GM23338 (cell line): ENCODE measurements at regions not wholly inside any gene's neighbourhood (a gene's known extent, or its start where the extent isn't known, plus 50 kb on each side); places are given as distances from the start of the nearest gene placed in this dataset.

Experiments
- ATAC-seq: fragments of 200-7000 bp; cut with Tn5 transposase; 3 replicates; pipeline ENCODE4 v1.9.1; 2020
- DNase-seq: peaks from one replicate; pipeline ENCODE4 v3.0.0-alpha.2; 2015; ENCODE audit warnings: low spot score
- H2AFZ ChIP-seq: fragments of 200-600 bp; sonication (generic); 2 replicates; pipeline ENCODE4 v1.8.0; 2016; ENCODE audit warnings: antibody characterized with exemption, mild to moderate bottlenecking, moderate library complexity
- H3F3A ChIP-seq: fragments of 200-600 bp; sonication (generic); replicated peaks from 2 replicates; pipeline ENCODE4 v1.8.0; 2017; ENCODE audit warnings: antibody characterized with exemption, mixed run types, low read depth
- H3K27ac ChIP-seq: fragments of 200-600 bp; sonication (generic); 2 replicates; pipeline ENCODE4 v1.6.1; 2016; ENCODE audit warnings: low read depth
- H3K27me3 ChIP-seq: fragments of 200-600 bp; sonication (generic); 2 replicates; pipeline ENCODE4 v1.8.0; 2016; ENCODE audit warnings: mild to moderate bottlenecking, mixed run types, moderate library complexity; ENCODE audit not compliant: insufficient read depth
- H3K36me3 ChIP-seq: fragments of 200-600 bp; sonication (generic); 2 replicates; pipeline ENCODE4 v1.8.0; 2016; ENCODE audit warnings: mild to moderate bottlenecking; ENCODE audit not compliant: insufficient read depth
- H3K4me1 ChIP-seq: fragments of 200-600 bp; sonication (generic); 2 replicates; pipeline ENCODE4 v1.8.0; 2016; ENCODE audit warnings: mild to moderate bottlenecking, moderate library complexity; ENCODE audit not compliant: insufficient read depth
- H3K4me2 ChIP-seq: fragments of 200-600 bp; sonication (generic); 2 replicates; pipeline ENCODE4 v1.7.1; 2017; ENCODE audit warnings: mixed run types
- H3K4me3 ChIP-seq: fragments of 200-600 bp; sonication (generic); 2 replicates; pipeline ENCODE4 v1.6.1; 2016; ENCODE audit warnings: mixed run types
- H3K79me2 ChIP-seq: fragments of 200-600 bp; sonication (generic); replicated peaks from 2 replicates; pipeline ENCODE4 v1.8.0; 2017; ENCODE audit warnings: mild to moderate bottlenecking; ENCODE audit not compliant: insufficient read depth
- H3K9me2 ChIP-seq: fragments of 200-600 bp; sonication (generic); 2 replicates; pipeline ENCODE4 v1.8.0; 2017; ENCODE audit not compliant: insufficient read depth
- H4K20me1 ChIP-seq: fragments of 200-600 bp; sonication (generic); replicated peaks from 2 replicates; pipeline ENCODE4 v1.8.0; 2017; ENCODE audit warnings: mild to moderate bottlenecking; ENCODE audit not compliant: insufficient read depth
- H3K27ac Mint-ChIP-seq: 2 replicates; pipeline ENCODE4 v1.8.0; 2020; ENCODE audit warnings: inconsistent platforms, mild to moderate bottlenecking, moderate library complexity, mixed read lengths
- H3K27me3 Mint-ChIP-seq: 3 replicates; pipeline ENCODE4 v1.8.0; 2022; ENCODE audit warnings: low read depth, mild to moderate bottlenecking, moderate library complexity, mixed read lengths, inconsistent platforms; ENCODE audit not compliant: insufficient read depth, poor library complexity
- H3K36me3 Mint-ChIP-seq: 3 replicates; pipeline ENCODE4 v1.8.0; 2021; ENCODE audit warnings: low read depth, mild to moderate bottlenecking, inconsistent platforms, moderate library complexity, mixed read lengths
- H3K4me1 Mint-ChIP-seq: 3 replicates; pipeline ENCODE4 v1.8.0; 2020; ENCODE audit warnings: mild to moderate bottlenecking, inconsistent platforms, mixed read lengths
- H3K4me3 Mint-ChIP-seq: 3 replicates; pipeline ENCODE4 v1.8.0; 2021; ENCODE audit warnings: moderate library complexity, mild to moderate bottlenecking, inconsistent platforms, mixed read lengths
- H3K9me3 Mint-ChIP-seq: 3 replicates; pipeline ENCODE4 v1.8.0; 2020; ENCODE audit warnings: moderate library complexity, mild to moderate bottlenecking, inconsistent platforms, mixed read lengths
- CREB1 ChIP-seq: fragments of 250-450 bp; sonication (Bioruptor Pico); IDR thresholded peaks from 2 replicates; pipeline ENCODE4 v1.5.0; 2020; ENCODE audit warnings: low read depth, mild to moderate bottlenecking, moderate library complexity
- CTCF ChIP-seq, 2 experiments: fragments of 200-600 bp in 1 of 2; sonication (generic) in 1 of 2; conservative IDR thresholded peaks; 2 replicates each; pipeline versions ENCODE4 v1.5.1 to v1.6.1; 2016 to 2017; ENCODE audit warnings: antibody characterized with exemption in 2 of 2, low read depth in 2 of 2, mild to moderate bottlenecking in 2 of 2, moderate library complexity in 1 of 2
- ETS1 ChIP-seq: IDR thresholded peaks from 2 replicates; pipeline ENCODE4 v1.6.1; 2016; ENCODE audit warnings: antibody characterized with exemption
- EZH2 ChIP-seq: fragments of 200-600 bp; sonication (generic); IDR thresholded peaks from one replicate; pipeline ENCODE4 v1.8.0; 2017; ENCODE audit warnings: antibody characterized with exemption, mild to moderate bottlenecking, low read depth; ENCODE audit not compliant: unreplicated experiment
- EZH2phosphoT487 ChIP-seq: fragments of 200-600 bp; sonication (generic); IDR thresholded peaks from one replicate; pipeline ENCODE4 v1.8.1; 2018; ENCODE audit warnings: antibody characterized with exemption; ENCODE audit not compliant: unreplicated experiment
- JUNB ChIP-seq: IDR thresholded peaks from one replicate; pipeline ENCODE4 v1.6.1; 2016; ENCODE audit warnings: antibody characterized with exemption; ENCODE audit not compliant: unreplicated experiment
- NANOG ChIP-seq: IDR thresholded peaks from 2 replicates; pipeline ENCODE4 v1.6.1; 2016; ENCODE audit warnings: antibody characterized with exemption, borderline replicate concordance
- POLR2AphosphoS5 ChIP-seq: IDR thresholded peaks from 2 replicates; pipeline ENCODE4 v1.6.1; 2016; ENCODE audit warnings: antibody characterized with exemption, low read depth
- REST ChIP-seq: IDR thresholded peaks from one replicate; pipeline ENCODE4 v1.6.1; 2018; ENCODE audit warnings: antibody characterized with exemption; ENCODE audit not compliant: unreplicated experiment
- STAT1 ChIP-seq: IDR thresholded peaks from one replicate; pipeline ENCODE4 v1.6.1; 2016; ENCODE audit warnings: antibody characterized with exemption; ENCODE audit not compliant: unreplicated experiment
- ZNF114 ChIP-seq: fragments of 250-450 bp; sonication (Bioruptor Pico); IDR thresholded peaks from 2 replicates; pipeline ENCODE4 v1.5.0; 2020; ENCODE audit warnings: mild to moderate bottlenecking, moderate library complexity
- ZNF331 ChIP-seq: fragments of 250-450 bp; sonication (Bioruptor Pico); IDR thresholded peaks from 2 replicates; pipeline ENCODE4 v1.5.0; 2020; ENCODE audit warnings: low read depth, mild to moderate bottlenecking, moderate library complexity
- ZNF462 ChIP-seq: fragments of 250-450 bp; sonication (Bioruptor Pico); IDR thresholded peaks from 2 replicates; pipeline ENCODE4 v1.5.0; 2020; ENCODE audit warnings: mild to moderate bottlenecking, moderate library complexity

GRCh38 chr3:105166893-105167292 is 199.8 kb upstream of the ALCAM start:
- no peaks in the 10 kb centered on the region for H3K36me3 Mint-ChIP-seq

More at GRCh38 chr3:105166893-105167292, 199.8 kb upstream of the ALCAM start:
- TF ChIP-seq EZH2phosphoT487 (no peak), ZNF114 (CRISPR knock-in tag) (no peak), CREB1 (CRISPR knock-in tag) (no peak), REST (no peak), POLR2AphosphoS5 (no peak), ZNF331 (CRISPR knock-in tag) (no peak), ETS1 (no peak), JUNB (no peak), ZNF462 (CRISPR knock-in tag) (no peak), EZH2 (no peak), STAT1 (no peak), NANOG (no peak), CTCF (conservative IDR thresholded peaks at IDR 0.05; ENCODE audit: low read depth in 2 of 2) (no peak)
- Histone ChIP-seq H3K36me3 (no peaks in the 10 kb centered on the region), H3K4me1 (no peaks in the 10 kb centered on the region), H3K4me2 (no peak overlapping the region), H4K20me1 (no peaks in the 10 kb centered on the region), H3K27me3 (no peaks in the 10 kb centered on the region), H3K79me2 (no peaks in the 10 kb centered on the region), H3F3A (no peaks in the 10 kb centered on the region), H2AFZ (no peak overlapping the region), H3K4me3 (no peak overlapping the region), H3K27ac (no peak overlapping the region), H3K9me2 (no peaks in the 10 kb centered on the region; the same call in 1 of the 2 replicates)
- no peak for DNase-seq
- ATAC-seq: no peak
- Mint-ChIP-seq H3K9me3 (no peaks in the 10 kb centered on the region), H3K27ac (no peak overlapping the region), H3K4me1 (no peaks in the 10 kb centered on the region), H3K27me3 (no peaks in the 10 kb centered on the region), H3K4me3 (no peak overlapping the region)
